CD14-positive monocyte (primary cell): ENCODE measurements at regions not wholly inside any gene's neighbourhood (a gene's known extent, or its start where the extent isn't known, plus 50 kb on each side); places are given as distances from the start of the nearest gene placed in this dataset.

Experiments
- DNase-seq, 3 donors: peaks; one replicate each; pipeline ENCODE4 v3.0.0-alpha.2; 2011 to 2022
- H2AFZ ChIP-seq: 2 replicates; pipeline ENCODE4 v1.6.0; 2012; ENCODE audit warnings: mild to moderate bottlenecking, low read depth, low read length, inconsistent platforms; ENCODE audit not compliant: insufficient read depth, poor library complexity, severe bottlenecking
- H3K27ac ChIP-seq, 2 donors: 1 replicate in 1 of 2; 2 replicates in 1 of 2; pipeline ENCODE4 v1.5.1; 2012 to 2013; ENCODE audit warnings: low read length in 2 of 2, control low read depth in 1 of 2, inconsistent platforms in 1 of 2, low read depth in 1 of 2, mild to moderate bottlenecking in 1 of 2
- H3K27me3 ChIP-seq, 2 donors: one replicate each; pipeline versions ENCODE4 v1.6.0 to v1.6.1; 2011 to 2013; ENCODE audit warnings: low read length in 2 of 2; ENCODE audit not compliant: control insufficient read depth in 2 of 2, insufficient read depth in 2 of 2
- H3K36me3 ChIP-seq, 2 donors: replicated peaks in 1 of 2; 1 replicate in 1 of 2; 2 replicates in 1 of 2; pipeline versions ENCODE4 v1.5.1 to v1.6.1; 2012 to 2013; ENCODE audit warnings: low read length in 2 of 2, control low read depth in 1 of 2, inconsistent platforms in 1 of 2, mild to moderate bottlenecking in 1 of 2; ENCODE audit not compliant: insufficient read depth in 2 of 2, control insufficient read depth in 1 of 2
- H3K4me1 ChIP-seq, 2 donors: 1 replicate in 1 of 2; 2 replicates in 1 of 2; pipeline versions ENCODE4 v1.5.1 to v1.6.1; 2012 to 2013; ENCODE audit warnings: low read length in 2 of 2, control low read depth in 1 of 2, inconsistent platforms in 1 of 2, mild to moderate bottlenecking in 1 of 2, moderate library complexity in 1 of 2; ENCODE audit not compliant: insufficient read depth in 2 of 2, control insufficient read depth in 1 of 2
- H3K4me2 ChIP-seq: replicated peaks from 2 replicates; pipeline ENCODE3; 2012; ENCODE audit warnings: low read length, moderate library complexity, mild to moderate bottlenecking; ENCODE audit not compliant: poor library complexity, severe bottlenecking; ENCODE audit errors: extremely low read depth
- H3K4me3 ChIP-seq, 3 experiments: fragments of 200-600 bp in 1 of 3; sonication (generic) in 1 of 3; replicated peaks in 1 of 3; 1 replicate in 2 of 3; 2 replicates in 1 of 3; pipeline ENCODE4 v1.5.1; 2011 to 2013; ENCODE audit warnings: low read length in 3 of 3, mild to moderate bottlenecking in 3 of 3, control low read depth in 2 of 3, low read depth in 2 of 3, inconsistent platforms in 1 of 3, moderate library complexity in 1 of 3
- H3K79me2 ChIP-seq: 2 replicates; pipeline ENCODE4 v1.6.0; 2012; ENCODE audit warnings: mild to moderate bottlenecking, control low read depth, inconsistent platforms, low read length, moderate library complexity; ENCODE audit not compliant: insufficient read depth
- H3K9ac ChIP-seq: 2 replicates; pipeline ENCODE4 v1.6.0; 2017; ENCODE audit warnings: low read length, mild to moderate bottlenecking; ENCODE audit not compliant: insufficient read depth, poor library complexity, severe bottlenecking
- H3K9me3 ChIP-seq, 2 donors: replicated peaks in 1 of 2; 1 replicate in 1 of 2; 2 replicates in 1 of 2; pipeline versions ENCODE4 v1.5.1 to v1.6.1; 2012 to 2013; ENCODE audit warnings: low read length in 2 of 2, control low read depth in 1 of 2; ENCODE audit not compliant: control insufficient read depth in 1 of 2, insufficient read depth in 1 of 2
- H4K20me1 ChIP-seq: 2 replicates; pipeline ENCODE4 v1.6.0; 2012; ENCODE audit warnings: mild to moderate bottlenecking, low read length, control low read depth, moderate library complexity; ENCODE audit not compliant: insufficient read depth
- H3K27ac Mint-ChIP-seq, 7 donors: one replicate each; pipeline ENCODE4 v1.8.0; 2020; ENCODE audit warnings: mild to moderate bottlenecking in 7 of 7, mixed read lengths in 7 of 7, moderate library complexity in 6 of 7, inconsistent platforms in 2 of 7
- H3K27me3 Mint-ChIP-seq, 3 donors: one replicate each; pipeline ENCODE4 v1.8.0; 2021 to 2022; ENCODE audit warnings: low read depth in 3 of 3, mild to moderate bottlenecking in 3 of 3, mixed read lengths in 3 of 3, moderate library complexity in 3 of 3, inconsistent platforms in 1 of 3
- H3K36me3 Mint-ChIP-seq, 2 donors: one replicate each; pipeline ENCODE4 v1.8.0; 2020; ENCODE audit warnings: mixed read lengths in 2 of 2, inconsistent platforms in 1 of 2, mild to moderate bottlenecking in 1 of 2
- H3K4me1 Mint-ChIP-seq: one replicate; pipeline ENCODE4 v1.8.0; 2020; ENCODE audit warnings: mild to moderate bottlenecking, mixed read lengths
- H3K4me3 Mint-ChIP-seq, 2 donors: one replicate each; pipeline ENCODE4 v1.8.0; 2020; ENCODE audit warnings: mild to moderate bottlenecking in 2 of 2, mixed read lengths in 2 of 2, moderate library complexity in 1 of 2
- H3K9me3 Mint-ChIP-seq, 7 donors: one replicate each; pipeline ENCODE4 v1.8.0; 2020 to 2022; ENCODE audit warnings: mixed read lengths in 7 of 7, mild to moderate bottlenecking in 6 of 7, moderate library complexity in 6 of 7, inconsistent platforms in 2 of 7
- WGBS: methylation state at CpG from one replicate; pipeline ENCODE4 v1.1.5; 2013; ENCODE audit warnings: missing lambda C conversion rate; ENCODE audit not compliant: insufficient coverage; 5-methylcytosine and 5-hydroxymethylcytosine counted together
- intact Hi-C, 2 donors: fragments of 100-400 bp; cut with micrococcal nuclease; formaldehyde crosslinking; loops; one replicate each; pipeline versions ENCODE4 v1.15.0 to v1.15.1; 2023
- TF ChIP-seq, protein P1 (sequence below): fragments of 200-600 bp; IDR thresholded peaks from one replicate; pipeline ENCODE4 v1.8.0; 2022; ENCODE audit warnings: antibody characterized with exemption, mild to moderate bottlenecking

DNA sequence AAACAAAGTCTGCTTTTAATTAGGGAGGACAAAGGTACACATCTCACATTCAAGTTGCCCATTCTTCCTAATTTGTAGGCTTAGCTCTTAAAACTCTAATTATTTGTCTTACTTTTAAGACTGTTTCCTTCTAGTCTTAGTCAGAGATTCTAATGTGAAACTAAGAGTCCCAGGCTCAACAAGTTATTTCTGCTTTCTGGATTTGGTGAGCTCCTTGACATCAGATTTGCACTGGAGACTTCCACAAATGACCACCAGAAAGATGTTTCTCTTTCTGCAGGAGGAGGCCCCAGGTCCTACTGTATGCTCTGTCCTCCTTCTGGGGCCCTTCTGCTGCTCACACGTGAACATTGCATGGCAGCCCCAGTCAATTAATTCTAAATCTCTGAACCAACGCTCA lies 194.2 kb upstream of the JUN start:
- WGBS: 94% methylated on average over 2 of the region's 2 CpGs
- Histone ChIP-seq H3K36me3 (no peaks in the 10 kb centered on the region), H3K79me2 (no peaks in the 10 kb centered on the region), H3K9me3 (no peaks in the 10 kb centered on the region), H4K20me1 (no peaks in the 10 kb centered on the region), H3K27me3 (no peaks in the 10 kb centered on the region), H3K27ac (no peak overlapping the region), H3K4me1 (peaks cover 22 to 23% of the 10 kb centered on the region in 2 donors), H2AFZ (no peak overlapping the region), H3K4me3 (no peak overlapping the region), H3K9ac (no peak overlapping the region), H3K4me2 (no peak overlapping the region)
- Mint-ChIP-seq H3K27me3 (peaks cover 0 to 2% (median 0%) of the 10 kb centered on the region in 3 donors), H3K9me3 (peaks cover 0 to 3% (median 0%) of the 10 kb centered on the region in 7 donors), H3K4me1 (peaks cover 28% of the 10 kb centered on the region), H3K36me3 (no peaks in the 10 kb centered on the region), H3K27ac (no peak overlapping the region), H3K4me3 (no peak overlapping the region)
- peak in 1 of 3 donors; percentile 11 for DNase-seq
- intact Hi-C loops: no loop called here
- TF ChIP-seq, protein P1, sequence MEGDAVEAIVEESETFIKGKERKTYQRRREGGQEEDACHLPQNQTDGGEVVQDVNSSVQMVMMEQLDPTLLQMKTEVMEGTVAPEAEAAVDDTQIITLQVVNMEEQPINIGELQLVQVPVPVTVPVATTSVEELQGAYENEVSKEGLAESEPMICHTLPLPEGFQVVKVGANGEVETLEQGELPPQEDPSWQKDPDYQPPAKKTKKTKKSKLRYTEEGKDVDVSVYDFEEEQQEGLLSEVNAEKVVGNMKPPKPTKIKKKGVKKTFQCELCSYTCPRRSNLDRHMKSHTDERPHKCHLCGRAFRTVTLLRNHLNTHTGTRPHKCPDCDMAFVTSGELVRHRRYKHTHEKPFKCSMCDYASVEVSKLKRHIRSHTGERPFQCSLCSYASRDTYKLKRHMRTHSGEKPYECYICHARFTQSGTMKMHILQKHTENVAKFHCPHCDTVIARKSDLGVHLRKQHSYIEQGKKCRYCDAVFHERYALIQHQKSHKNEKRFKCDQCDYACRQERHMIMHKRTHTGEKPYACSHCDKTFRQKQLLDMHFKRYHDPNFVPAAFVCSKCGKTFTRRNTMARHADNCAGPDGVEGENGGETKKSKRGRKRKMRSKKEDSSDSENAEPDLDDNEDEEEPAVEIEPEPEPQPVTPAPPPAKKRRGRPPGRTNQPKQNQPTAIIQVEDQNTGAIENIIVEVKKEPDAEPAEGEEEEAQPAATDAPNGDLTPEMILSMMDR: no peak

DNA sequence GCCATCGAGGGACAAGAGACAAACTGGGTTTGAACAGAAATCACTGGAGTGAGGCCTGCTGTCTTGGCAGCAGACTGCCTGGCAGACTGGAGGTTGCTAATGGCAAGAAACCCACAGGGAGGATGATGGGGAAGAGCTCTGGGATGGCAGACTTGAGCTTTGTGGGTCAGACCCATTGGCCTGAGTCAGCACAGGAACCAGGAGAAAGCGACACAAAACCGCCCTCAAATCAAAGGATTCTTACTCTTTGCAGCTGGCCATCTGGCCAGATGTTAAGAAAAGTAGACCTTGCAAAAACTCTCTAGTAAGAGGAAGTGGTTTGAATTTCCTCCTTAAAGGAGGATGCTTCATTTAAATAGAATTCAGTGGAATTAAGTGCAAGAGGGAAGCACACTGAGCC lies 195.2 kb upstream of the JUN start:
- peak overlapping the region in 1 of 7 donors; percentile 15 for H3K27ac Mint-ChIP-seq
- Histone ChIP-seq H3K9ac (no peak overlapping the region), H4K20me1 (no peaks in the 10 kb centered on the region), H3K4me1 (peaks cover 22 to 23% of the 10 kb centered on the region in 2 donors), H3K79me2 (no peaks in the 10 kb centered on the region), H3K27me3 (no peaks in the 10 kb centered on the region), H3K27ac (no peak overlapping the region), H3K4me2 (no peak overlapping the region), H2AFZ (no peak overlapping the region), H3K4me3 (no peak overlapping the region), H3K36me3 (no peaks in the 10 kb centered on the region), H3K9me3 (no peaks in the 10 kb centered on the region)
- 70% methylated on average over 1 of the region's 3 CpGs for WGBS
- no peak overlapping the region for H3K4me3 Mint-ChIP-seq
- TF ChIP-seq, protein P1: no peak
- peaks cover 0 to 2% (median 0%) of the 10 kb centered on the region in 3 donors for H3K27me3 Mint-ChIP-seq
- intact Hi-C loops: no loop called here
- H3K4me1 Mint-ChIP-seq: peaks cover 36% of the 10 kb centered on the region
- H3K36me3 Mint-ChIP-seq: no peaks in the 10 kb centered on the region
- peaks cover 0 to 3% (median 0%) of the 10 kb centered on the region in 7 donors for H3K9me3 Mint-ChIP-seq
- DNase-seq: peak in 2 of 3 donors; percentile 12 to 28
